IMR-90 (cell line): ENCODE measurements at regions not wholly inside any gene's neighbourhood (a gene's known extent, or its start where the extent isn't known, plus 50 kb on each side); places are given as distances from the start of the nearest gene placed in this dataset.

Experiments used
- BHLHE40 ChIP-seq: fragments of 150-350 bp; IDR thresholded peaks from 2 replicates; pipeline ENCODE4 v1.6.1; 2016; ENCODE audit warnings: mild to moderate bottlenecking, low read depth, low read length
- CEBPB ChIP-seq: IDR thresholded peaks from 2 replicates; pipeline ENCODE4 v1.6.1; 2012; ENCODE audit warnings: low read depth, low read length, improper control_type of control experiment
- ELK1 ChIP-seq: fragments of 150-350 bp; IDR thresholded peaks from 2 replicates; pipeline ENCODE4 v1.6.1; 2016; ENCODE audit warnings: low read depth, mild to moderate bottlenecking, low read length, moderate library complexity, borderline replicate concordance
- MAZ ChIP-seq: IDR thresholded peaks from 2 replicates; pipeline ENCODE4 v1.6.1; 2012; ENCODE audit warnings: low read depth, mild to moderate bottlenecking, low read length, improper control_type of control experiment, moderate library complexity, borderline replicate concordance
- MXI1 ChIP-seq: IDR thresholded peaks from 2 replicates; pipeline ENCODE4 v1.6.1; 2012; ENCODE audit warnings: low read depth, mild to moderate bottlenecking, low read length, moderate library complexity, borderline replicate concordance
- POLR2A ChIP-seq: IDR thresholded peaks from 2 replicates; pipeline ENCODE4 v1.6.1; 2012; ENCODE audit warnings: mild to moderate bottlenecking, low read depth, low read length
- RAD21 ChIP-seq: IDR thresholded peaks from 2 replicates; pipeline ENCODE4 v1.6.1; 2012; ENCODE audit warnings: low read length, improper control_type of control experiment
- RFX5 ChIP-seq: IDR thresholded peaks from 2 replicates; pipeline ENCODE4 v1.8.0; 2012; ENCODE audit warnings: low read depth, mild to moderate bottlenecking, low read length, moderate library complexity
- SMC3 ChIP-seq: fragments of 150-350 bp; IDR thresholded peaks from 2 replicates; pipeline ENCODE4 v1.6.1; 2016; ENCODE audit warnings: low read depth, mild to moderate bottlenecking, antibody characterized with exemption, low read length, moderate library complexity
- USF2 ChIP-seq: fragments of 150-350 bp; IDR thresholded peaks from 2 replicates; pipeline ENCODE4 v1.6.1; 2017; ENCODE audit warnings: mild to moderate bottlenecking, antibody characterized with exemption, low read length, low read depth
- TF ChIP-seq, protein P1 (sequence below): conservative IDR thresholded peaks from 2 replicates; pipeline ENCODE4 v1.5.1; 2012; ENCODE audit warnings: mild to moderate bottlenecking, low read depth, low read length, improper control_type of control experiment

GRCh38 chr2:150588506-150588870 is 101.0 kb upstream of the RND3 start:
- TF ChIP-seq, protein P1, sequence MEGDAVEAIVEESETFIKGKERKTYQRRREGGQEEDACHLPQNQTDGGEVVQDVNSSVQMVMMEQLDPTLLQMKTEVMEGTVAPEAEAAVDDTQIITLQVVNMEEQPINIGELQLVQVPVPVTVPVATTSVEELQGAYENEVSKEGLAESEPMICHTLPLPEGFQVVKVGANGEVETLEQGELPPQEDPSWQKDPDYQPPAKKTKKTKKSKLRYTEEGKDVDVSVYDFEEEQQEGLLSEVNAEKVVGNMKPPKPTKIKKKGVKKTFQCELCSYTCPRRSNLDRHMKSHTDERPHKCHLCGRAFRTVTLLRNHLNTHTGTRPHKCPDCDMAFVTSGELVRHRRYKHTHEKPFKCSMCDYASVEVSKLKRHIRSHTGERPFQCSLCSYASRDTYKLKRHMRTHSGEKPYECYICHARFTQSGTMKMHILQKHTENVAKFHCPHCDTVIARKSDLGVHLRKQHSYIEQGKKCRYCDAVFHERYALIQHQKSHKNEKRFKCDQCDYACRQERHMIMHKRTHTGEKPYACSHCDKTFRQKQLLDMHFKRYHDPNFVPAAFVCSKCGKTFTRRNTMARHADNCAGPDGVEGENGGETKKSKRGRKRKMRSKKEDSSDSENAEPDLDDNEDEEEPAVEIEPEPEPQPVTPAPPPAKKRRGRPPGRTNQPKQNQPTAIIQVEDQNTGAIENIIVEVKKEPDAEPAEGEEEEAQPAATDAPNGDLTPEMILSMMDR = no peak
- TF ChIP-seq ELK1 = no peak
- no peak for TF ChIP-seq MAZ
- TF ChIP-seq RFX5 = no peak
- no peak for TF ChIP-seq USF2
- TF ChIP-seq RAD21 = no peak
- no peak for TF ChIP-seq BHLHE40
- TF ChIP-seq MXI1 = no peak
- TF ChIP-seq SMC3 = no peak
- TF ChIP-seq CEBPB = no peak
- no peak for TF ChIP-seq POLR2A
